ENCODE measurements at regions not wholly inside any gene's neighbourhood (a gene's known extent, or its start where the extent isn't known, plus 50 kb on each side); places are given as distances from the start of the nearest gene placed in this dataset.

- Mint-ChIP-seq H3K36me3 (ENCODE audit: low read depth) (no peaks in the 10 kb centered on the region), H3K9me3 (no peaks in the 10 kb centered on the region), H3K27me3 (ENCODE audit: low read depth) (no peaks in the 10 kb centered on the region), H3K27ac (no peak overlapping the region), H3K4me3 (no peak overlapping the region), H3K4me1 (ENCODE audit: low read depth) (peaks cover under 1% of the 10 kb centered on the region)
- DNase-seq (ENCODE audit: low spot score) = no peak
These were observed 82.0 kb downstream of the FOXL3 start for GRCh38 chr7:371779-372545.

GRCh38 chr7:372546-372931, 82.6 kb downstream of the FOXL3 start:
- Mint-ChIP-seq H3K36me3 (ENCODE audit: low read depth) (no peaks in the 10 kb centered on the region), H3K27me3 (ENCODE audit: low read depth) (no peaks in the 10 kb centered on the region), H3K4me3 (no peak overlapping the region), H3K4me1 (ENCODE audit: low read depth) (no peaks in the 10 kb centered on the region), H3K27ac (no peak overlapping the region), H3K9me3 (no peaks in the 10 kb centered on the region)
- no peak for DNase-seq (ENCODE audit: low spot score)

- no peaks in the 10 kb centered on the region for H3K36me3 Mint-ChIP-seq (ENCODE audit: low read depth)
- no peak for DNase-seq (ENCODE audit: low spot score)
- H3K27ac Mint-ChIP-seq = no peak overlapping the region
- H3K27me3 Mint-ChIP-seq (ENCODE audit: low read depth) = peaks cover 3% of the 10 kb centered on the region
- no peaks in the 10 kb centered on the region for H3K4me1 Mint-ChIP-seq (ENCODE audit: low read depth)
- H3K4me3 Mint-ChIP-seq = no peak overlapping the region
- H3K9me3 Mint-ChIP-seq = no peaks in the 10 kb centered on the region
These were observed 83.2 kb downstream of the FOXL3 start for GRCh38 chr7:372932-373791.

GRCh38 chr7:373818-374705, 84.1 kb downstream of the FOXL3 start:
- H3K4me3 Mint-ChIP-seq = no peak overlapping the region
- no peak for DNase-seq (ENCODE audit: low spot score)
- H3K27me3 Mint-ChIP-seq (ENCODE audit: low read depth) = peaks cover 3% of the 10 kb centered on the region
- no peaks in the 10 kb centered on the region for H3K4me1 Mint-ChIP-seq (ENCODE audit: low read depth)
- no peak overlapping the region for H3K27ac Mint-ChIP-seq
- no peaks in the 10 kb centered on the region for H3K9me3 Mint-ChIP-seq
- H3K36me3 Mint-ChIP-seq (ENCODE audit: low read depth) = no peaks in the 10 kb centered on the region

- Mint-ChIP-seq H3K36me3 (ENCODE audit: low read depth) (no peaks in the 10 kb centered on the region), H3K27me3 (ENCODE audit: low read depth) (peaks cover 3% of the 10 kb centered on the region)
These were observed 84.8 kb downstream of the FOXL3 start for GRCh38 chr7:374706-375311.

GRCh38 chr7:375321-375831, 85.4 kb downstream of the FOXL3 start:
- peaks cover 3% of the 10 kb centered on the region for H3K27me3 Mint-ChIP-seq (ENCODE audit: low read depth)
- DNase-seq (ENCODE audit: low spot score) = no peak
- H3K9me3 Mint-ChIP-seq = no peaks in the 10 kb centered on the region
- peaks cover 2% of the 10 kb centered on the region for H3K4me1 Mint-ChIP-seq (ENCODE audit: low read depth)
- H3K36me3 Mint-ChIP-seq (ENCODE audit: low read depth) = no peaks in the 10 kb centered on the region
- no peak overlapping the region for H3K4me3 Mint-ChIP-seq
- H3K27ac Mint-ChIP-seq = no peak overlapping the region

More at GRCh38 chr7:374706-375311, 84.8 kb downstream of the FOXL3 start:
- Mint-ChIP-seq H3K27ac (no peak overlapping the region), H3K4me3 (no peak overlapping the region), H3K9me3 (no peaks in the 10 kb centered on the region), H3K4me1 (ENCODE audit: low read depth) (no peaks in the 10 kb centered on the region)
- DNase-seq (ENCODE audit: low spot score) = no peak

GRCh38 chr7:375901-376305, 85.9 kb downstream of the FOXL3 start:
- H3K27me3 Mint-ChIP-seq (ENCODE audit: low read depth) = peaks cover 3% of the 10 kb centered on the region

GRCh38 chr7:376306-377079, 86.5 kb downstream of the FOXL3 start:
- peaks cover 6% of the 10 kb centered on the region for H3K4me1 Mint-ChIP-seq (ENCODE audit: low read depth)
- no peaks in the 10 kb centered on the region for H3K9me3 Mint-ChIP-seq
- DNase-seq (ENCODE audit: low spot score) = no peak
- no peak overlapping the region for H3K27ac Mint-ChIP-seq
- no peak overlapping the region for H3K4me3 Mint-ChIP-seq
- H3K36me3 Mint-ChIP-seq (ENCODE audit: low read depth) = no peaks in the 10 kb centered on the region
- peaks cover 3% of the 10 kb centered on the region for H3K27me3 Mint-ChIP-seq (ENCODE audit: low read depth)

More at GRCh38 chr7:375901-376305, 85.9 kb downstream of the FOXL3 start:
- H3K36me3 Mint-ChIP-seq (ENCODE audit: low read depth) = no peaks in the 10 kb centered on the region
- H3K27ac Mint-ChIP-seq = no peak overlapping the region
- H3K4me3 Mint-ChIP-seq = no peak overlapping the region
- DNase-seq (ENCODE audit: low spot score) = no peak
- H3K9me3 Mint-ChIP-seq = no peaks in the 10 kb centered on the region
- peaks cover 2% of the 10 kb centered on the region for H3K4me1 Mint-ChIP-seq (ENCODE audit: low read depth)

GRCh38 chr7:377080-378040, 87.4 kb downstream of the FOXL3 start:
- DNase-seq (ENCODE audit: low spot score) = no peak
- no peak overlapping the region for H3K4me3 Mint-ChIP-seq
- H3K27ac Mint-ChIP-seq = no peak overlapping the region
- H3K4me1 Mint-ChIP-seq (ENCODE audit: low read depth) = peaks cover 15% of the 10 kb centered on the region
- peaks cover 8% of the 10 kb centered on the region for H3K27me3 Mint-ChIP-seq (ENCODE audit: low read depth)
- no peaks in the 10 kb centered on the region for H3K36me3 Mint-ChIP-seq (ENCODE audit: low read depth)
- H3K9me3 Mint-ChIP-seq = no peaks in the 10 kb centered on the region

GRCh38 chr7:378041-378420, 88.1 kb downstream of the FOXL3 start:
- Mint-ChIP-seq H3K36me3 (ENCODE audit: low read depth) (no peaks in the 10 kb centered on the region), H3K9me3 (peaks cover under 1% of the 10 kb centered on the region), H3K27ac (peak overlapping the region; percentile 31), H3K4me3 (no peak overlapping the region), H3K27me3 (ENCODE audit: low read depth) (peaks cover 14% of the 10 kb centered on the region), H3K4me1 (ENCODE audit: low read depth) (peaks cover 15% of the 10 kb centered on the region)
- DNase-seq (ENCODE audit: low spot score) = no peak

- Mint-ChIP-seq H3K27ac (no peak overlapping the region), H3K27me3 (ENCODE audit: low read depth) (peaks cover 22% of the 10 kb centered on the region), H3K36me3 (ENCODE audit: low read depth) (no peaks in the 10 kb centered on the region), H3K4me1 (ENCODE audit: low read depth) (peaks cover 15% of the 10 kb centered on the region), H3K9me3 (peaks cover 8% of the 10 kb centered on the region), H3K4me3 (no peak overlapping the region)
- no peak for DNase-seq (ENCODE audit: low spot score)
These were observed 88.8 kb downstream of the FOXL3 start for GRCh38 chr7:378551-379455.
